MCF 10A (cell line): ENCODE measurements at regions not wholly inside any gene's neighbourhood (a gene's known extent, or its start where the extent isn't known, plus 50 kb on each side); places are given as distances from the start of the nearest gene placed in this dataset.

Experiments used
- BruUV-seq: library from RNA; stranded (reverse); fragments of 400-500 nt; replicated peaks from 2 replicates; lab custom pipeline; 2021; lab: Mats Ljungman, UMichigan
- CTCF ChIA-PET: fragments of 300-600 bp; sonication (Branson Sonifier 250); formaldehyde crosslinking; extraction: SDS; loops from one replicate; lab custom pipeline; 2021; ENCODE audit warnings: antibody characterized with exemption, inconsistent platforms; lab: Yijun Ruan, JAX
- POLR2A ChIA-PET: fragments of 300-600, 350-650 bp; sonication (Branson Sonifier 250); formaldehyde crosslinking; extraction: SDS; loops from one replicate; lab custom pipeline; 2020; ENCODE audit warnings: antibody characterized with exemption, inconsistent platforms; lab: Yijun Ruan, JAX
- DNase-seq: peaks from one replicate; pipeline ENCODE4 v3.0.0-alpha.2; 2018; ENCODE audit not compliant: unreplicated experiment
- H3K27ac Mint-ChIP-seq: one replicate; pipeline ENCODE4 v1.8.0; 2022; ENCODE audit warnings: mild to moderate bottlenecking, low read depth, mixed read lengths; ENCODE audit not compliant: unreplicated experiment
- H3K27me3 Mint-ChIP-seq: one replicate; pipeline ENCODE4 v1.8.0; 2022; ENCODE audit warnings: mixed read lengths; ENCODE audit not compliant: insufficient read depth, unreplicated experiment
- H3K36me3 Mint-ChIP-seq: one replicate; pipeline ENCODE4 v1.8.0; 2022; ENCODE audit warnings: mild to moderate bottlenecking, moderate library complexity, mixed read lengths; ENCODE audit not compliant: insufficient read depth, unreplicated experiment
- H3K4me1 Mint-ChIP-seq: one replicate; pipeline ENCODE4 v1.8.0; 2022; ENCODE audit warnings: mixed read lengths; ENCODE audit not compliant: insufficient read depth, unreplicated experiment
- H3K4me3 Mint-ChIP-seq: one replicate; pipeline ENCODE4 v1.8.0; 2022; ENCODE audit warnings: mild to moderate bottlenecking, moderate library complexity, mixed read lengths; ENCODE audit not compliant: unreplicated experiment
- H3K9me3 Mint-ChIP-seq: one replicate; pipeline ENCODE4 v1.8.0; 2022; ENCODE audit warnings: mixed read lengths; ENCODE audit not compliant: unreplicated experiment
- CTCF ChIP-seq: fragments of 200-600 bp; IDR thresholded peaks from one replicate; pipeline ENCODE4 v1.8.0; 2022; ENCODE audit warnings: antibody characterized with exemption, mild to moderate bottlenecking; ENCODE audit not compliant: unreplicated experiment
- intact Hi-C: fragments of 100-400 bp; cut with micrococcal nuclease; formaldehyde crosslinking; loops from 2 replicates; pipeline ENCODE4 v1.14.1; 2022

DNA sequence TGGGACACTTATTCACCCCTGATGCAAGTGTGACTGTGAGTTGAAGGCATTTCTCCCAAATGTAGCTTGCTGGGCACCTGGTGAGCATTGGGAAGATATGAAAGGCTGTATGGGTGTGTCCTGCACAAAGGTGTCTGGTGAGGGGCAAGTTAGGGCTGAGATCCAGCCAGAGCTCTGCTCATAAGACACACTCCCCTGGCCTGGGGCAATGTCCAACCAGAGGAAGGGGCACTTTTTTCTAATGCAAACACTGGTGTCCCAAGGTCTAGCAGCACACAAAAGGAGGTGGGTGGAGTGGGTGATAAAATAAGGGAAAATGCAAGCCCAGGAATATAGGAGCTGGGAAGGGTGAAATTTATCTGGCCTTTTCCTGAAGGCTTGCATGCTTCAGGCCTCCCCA, 57.0 kb upstream of the TRABD2B start:
- DNase-seq = no peak
- BruUV-seq = no TSS peak
- TF ChIP-seq CTCF = no peak
- Mint-ChIP-seq H3K27me3 (no peaks in the 10 kb centered on the region), H3K4me1 (peaks cover 29% of the 10 kb centered on the region), H3K27ac (no peak overlapping the region), H3K9me3 (no peaks in the 10 kb centered on the region), H3K4me3 (no peak overlapping the region), H3K36me3 (peaks cover 6% of the 10 kb centered on the region)
- intact Hi-C loops = no loop called here
- CTCF ChIA-PET = interaction anchor here (0.6 to 7.9 kb wide), 6 partner anchors 7 to 347 kb away, joined by 3 to 70 read pairs (median 8); partner anchors contain the start of gene TRABD2B
- POLR2A ChIA-PET = interaction anchor here (1.2 kb wide), 2 partner anchors 10 to 57 kb away, joined by 3 read pairs; partner anchors contain the start of gene TRABD2B

- Mint-ChIP-seq H3K27me3 (no peaks in the 10 kb centered on the region), H3K27ac (peak overlapping the region; percentile 22), H3K9me3 (no peaks in the 10 kb centered on the region), H3K36me3 (peaks cover 6% of the 10 kb centered on the region), H3K4me3 (no peak overlapping the region), H3K4me1 (peaks cover 35% of the 10 kb centered on the region)
- intact Hi-C loops = no loop called here
- no peak for DNase-seq
- no TSS peak for BruUV-seq
- no peak for TF ChIP-seq CTCF
- POLR2A ChIA-PET = interaction anchor here (0.6 to 0.9 kb wide), 2 partner anchors 34 to 35 kb away, joined by 3 to 4 read pairs; no protein-coding TSS in a partner anchor
- CTCF ChIA-PET = interaction anchor here (0.6 to 7.9 kb wide), 9 partner anchors 8 to 327 kb away, joined by 3 to 70 read pairs (median 5); partner anchors contain the start of gene TRABD2B
Observed at GRCh38 chr1:48052923-48053291, 55.7 kb upstream of the TRABD2B start.

- peak; percentile 10 for DNase-seq
- BruUV-seq = no TSS peak
- ChIA-PET POLR2A (no interaction called here), CTCF (interaction anchor here (0.7 to 7.9 kb wide), 7 partner anchors 10 to 326 kb away, joined by 3 to 70 read pairs (median 5); partner anchors contain the start of gene TRABD2B)
- no peak for TF ChIP-seq CTCF
- peaks cover 47% of the 10 kb centered on the region for H3K4me1 Mint-ChIP-seq
- intact Hi-C loops = no loop called here
- H3K4me3 Mint-ChIP-seq = no peak overlapping the region
- H3K9me3 Mint-ChIP-seq = no peaks in the 10 kb centered on the region
- no peak overlapping the region for H3K27ac Mint-ChIP-seq
- H3K27me3 Mint-ChIP-seq = no peaks in the 10 kb centered on the region
- peaks cover 6% of the 10 kb centered on the region for H3K36me3 Mint-ChIP-seq
Observed at GRCh38 chr1:48051466-48052126, 54.4 kb upstream of the TRABD2B start.

GRCh38 chr1:48049823-48050535, 52.8 kb upstream of the TRABD2B start:
- Mint-ChIP-seq H3K9me3 (no peaks in the 10 kb centered on the region), H3K4me3 (no peak overlapping the region), H3K27ac (no peak overlapping the region), H3K4me1 (peaks cover 47% of the 10 kb centered on the region), H3K27me3 (no peaks in the 10 kb centered on the region), H3K36me3 (no peaks in the 10 kb centered on the region)
- CTCF ChIA-PET = interaction anchor here (0.6 to 7.9 kb wide), 4 partner anchors 11 to 68 kb away, joined by 3 to 70 read pairs (median 30); partner anchors contain the start of gene TRABD2B
- no peak for DNase-seq
- intact Hi-C loops = no loop called here
- TF ChIP-seq CTCF = no peak
- POLR2A ChIA-PET = interaction anchor here (1.1 kb wide), 1 partner anchor 11 kb away, joined by 5 read pairs; no protein-coding TSS in a partner anchor
- BruUV-seq = no TSS peak
